COR-L47 (cell line): ENCODE measurements at regions not wholly inside any gene's neighbourhood (a gene's known extent, or its start where the extent isn't known, plus 50 kb on each side); places are given as distances from the start of the nearest gene placed in this dataset.
"Not testable (repeated sequence)": the region's sequence is repeated elsewhere in the genome, so short reads cannot be mapped to it uniquely, and the experiment has no call there.

Source experiments
- DNase-seq: peaks from one replicate; lab custom pipeline; 2025; lab: John Stamatoyannopoulos, UW

DNA sequence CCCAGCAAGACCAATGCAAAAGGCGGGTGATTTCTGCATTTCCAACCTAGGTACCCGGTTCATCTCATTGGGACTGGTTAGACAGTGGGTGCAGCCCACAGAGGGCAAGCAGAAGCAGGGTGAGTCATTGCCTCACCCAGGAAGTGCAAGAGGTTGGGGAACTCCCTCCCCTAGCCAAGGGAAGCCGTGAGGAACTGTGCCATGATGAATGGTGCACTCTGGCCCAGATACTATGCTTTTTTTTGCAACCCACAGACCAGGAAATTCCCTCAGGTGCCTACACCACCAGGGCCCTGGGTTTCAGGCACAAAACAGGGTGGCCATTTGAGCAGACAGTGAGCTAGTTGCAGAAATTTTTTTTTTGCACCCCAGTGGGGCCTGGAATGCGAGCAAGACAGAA is 662.6 kb upstream of the ACVR2A start:
- DNase-seq = no peak

DNA sequence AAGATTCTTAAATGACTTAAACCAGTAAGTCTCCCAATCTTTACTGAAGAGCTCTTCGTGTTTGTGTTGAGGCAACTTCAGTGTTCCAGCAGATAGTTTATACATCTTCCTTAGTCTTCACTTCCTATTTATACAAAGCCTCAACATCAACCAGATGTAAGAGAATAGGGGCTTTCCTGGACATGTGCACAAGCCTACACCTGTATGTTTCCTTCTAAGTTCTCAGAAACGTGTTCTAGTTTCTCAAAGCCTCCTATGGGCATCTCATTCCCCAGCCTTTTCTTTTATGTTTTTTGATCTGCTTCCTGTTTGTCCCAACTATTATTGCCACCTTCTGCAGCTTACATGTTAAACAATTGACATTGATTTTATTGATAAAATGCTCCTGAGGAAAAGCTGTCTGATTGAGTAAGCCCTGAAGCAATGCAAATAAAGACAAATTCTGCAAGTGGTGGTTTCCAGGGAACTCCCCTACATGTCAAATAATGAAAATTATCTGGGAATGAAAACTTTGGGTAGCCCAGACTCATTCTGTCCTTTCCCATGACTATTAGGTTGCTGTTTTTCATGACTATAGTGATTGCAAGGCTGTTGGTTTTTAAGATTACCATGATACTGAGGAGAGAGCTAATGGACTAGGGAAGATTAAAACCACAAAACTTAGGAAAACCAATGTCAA is 663.3 kb upstream of the ACVR2A start:
- no peak for DNase-seq

DNA sequence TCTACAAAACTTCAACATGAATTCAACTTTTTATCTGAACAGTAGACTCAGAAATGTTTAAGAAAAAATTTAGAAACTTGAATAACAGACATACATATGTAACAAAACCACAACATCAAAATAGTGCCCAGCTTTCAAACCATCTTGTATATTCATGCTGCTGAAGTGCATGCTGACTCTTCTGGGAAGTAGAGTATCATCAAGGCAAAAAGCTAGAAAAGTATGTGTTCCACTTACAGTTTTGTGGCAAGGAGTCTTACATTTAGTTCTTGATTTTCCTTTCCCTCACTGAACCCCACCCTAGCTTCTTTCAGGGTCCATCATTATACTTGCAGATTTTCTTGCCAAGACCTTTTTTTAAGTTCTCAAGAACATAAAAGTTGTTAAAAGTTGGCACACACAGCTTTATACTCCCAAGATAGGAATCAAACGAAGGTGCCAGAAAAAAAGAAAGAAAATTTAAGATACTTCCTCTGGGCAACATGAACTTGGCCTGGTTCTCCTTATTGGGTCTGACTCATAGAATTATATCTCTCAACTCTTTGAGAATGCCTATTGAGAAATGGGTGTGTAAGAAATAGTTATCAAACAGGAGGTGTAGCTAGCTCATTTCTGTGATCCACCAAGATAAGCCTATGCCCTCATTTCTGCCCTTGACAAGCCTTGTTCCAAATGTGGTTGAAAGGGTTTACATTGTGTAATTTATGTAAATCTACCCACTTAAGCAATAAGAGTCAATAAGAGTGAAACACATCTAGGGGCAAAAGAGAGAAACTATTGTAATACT is 667.6 kb upstream of the ACVR2A start:
- no peak for DNase-seq

DNA sequence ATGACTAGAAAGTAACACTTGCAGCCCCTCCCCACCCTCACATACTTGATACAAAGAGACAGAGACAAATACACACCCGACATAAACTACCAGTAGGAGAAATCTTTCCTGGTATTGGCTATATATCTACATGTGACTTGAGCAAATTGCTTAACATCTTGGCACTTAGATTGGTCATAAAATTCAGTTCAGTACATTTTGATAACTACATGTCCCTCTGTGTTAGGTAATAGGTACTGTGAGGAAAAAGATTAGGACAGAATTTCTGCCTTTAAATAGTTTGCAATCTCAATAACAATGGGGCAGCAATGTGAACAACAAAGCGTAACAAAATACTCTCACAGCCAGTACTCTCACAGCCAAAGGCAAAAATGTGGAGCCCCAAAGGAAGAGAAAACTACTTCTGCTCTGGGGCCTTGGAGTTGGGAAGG is 670.0 kb upstream of the ACVR2A start:
- no peak for DNase-seq

DNA sequence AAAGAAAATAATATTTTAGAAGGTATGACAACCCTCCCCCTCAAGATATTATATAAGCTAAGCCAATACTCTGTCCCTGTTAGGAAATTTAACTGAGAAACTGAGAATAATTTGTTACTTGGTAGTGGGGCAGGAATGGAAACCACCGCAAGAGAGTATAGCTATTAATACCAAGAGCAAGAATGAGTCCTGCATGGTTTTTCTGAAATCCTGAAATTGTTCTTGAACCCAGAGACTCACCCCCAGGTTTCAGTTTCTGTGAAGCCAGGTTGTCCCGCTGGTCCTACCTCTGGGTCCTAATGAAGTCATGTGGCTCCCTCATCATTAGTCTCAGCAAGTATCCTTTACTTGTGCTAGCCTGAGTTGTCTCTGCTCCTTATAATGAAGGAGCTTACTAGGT is 671.0 kb upstream of the ACVR2A start:
- DNase-seq = no peak

DNA sequence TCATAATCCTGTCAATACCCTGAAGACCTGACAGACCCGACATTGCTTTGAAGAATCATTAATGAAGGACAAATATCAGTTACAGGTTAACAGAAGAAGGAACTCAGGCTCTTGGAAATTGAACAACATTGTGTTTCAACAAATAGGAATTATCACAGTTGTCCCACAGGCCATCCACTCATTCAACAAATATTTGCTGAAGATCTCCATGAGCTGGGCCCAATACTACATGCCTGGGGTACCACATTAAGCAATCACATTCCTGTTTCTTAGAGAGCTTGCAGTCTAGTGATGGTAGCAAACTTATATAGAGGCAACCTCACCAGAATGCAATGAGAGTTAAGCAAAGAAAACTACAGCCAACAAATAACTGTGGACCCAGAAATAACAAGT is 671.6 kb upstream of the ACVR2A start:
- DNase-seq = no peak

DNA sequence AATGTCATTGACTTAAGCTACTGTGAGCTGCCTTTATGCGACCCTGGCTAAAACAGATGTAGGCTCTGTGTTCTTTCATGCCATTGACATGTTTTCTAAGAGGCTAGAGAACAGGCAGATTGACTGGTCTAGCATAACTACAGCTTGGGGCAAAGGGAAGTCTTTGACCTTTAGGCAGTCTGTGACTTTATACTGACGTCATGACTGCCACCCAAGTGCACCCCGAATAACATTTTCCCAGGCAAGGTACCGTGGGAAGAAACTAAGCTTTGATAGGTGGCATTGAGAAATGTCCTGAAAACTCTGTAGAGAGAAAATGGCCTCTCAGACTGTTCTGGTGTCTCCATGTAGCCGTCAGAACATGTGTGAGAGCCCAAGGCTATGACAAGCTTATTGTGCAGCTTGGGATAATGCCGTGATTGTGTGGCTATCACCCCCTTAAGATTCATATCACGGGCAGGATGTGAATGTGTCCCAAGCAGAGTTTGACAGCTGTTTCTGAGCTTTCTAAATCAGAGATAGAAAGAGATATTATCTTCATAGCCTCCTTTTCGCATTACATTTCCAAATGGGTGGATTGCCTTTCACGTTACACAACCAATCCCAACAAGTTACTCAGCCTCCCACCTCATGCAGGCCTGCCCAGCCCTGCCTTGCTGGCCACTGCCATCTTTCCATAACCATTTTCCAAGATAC is 672.2 kb upstream of the ACVR2A start:
- no peak for DNase-seq

DNA sequence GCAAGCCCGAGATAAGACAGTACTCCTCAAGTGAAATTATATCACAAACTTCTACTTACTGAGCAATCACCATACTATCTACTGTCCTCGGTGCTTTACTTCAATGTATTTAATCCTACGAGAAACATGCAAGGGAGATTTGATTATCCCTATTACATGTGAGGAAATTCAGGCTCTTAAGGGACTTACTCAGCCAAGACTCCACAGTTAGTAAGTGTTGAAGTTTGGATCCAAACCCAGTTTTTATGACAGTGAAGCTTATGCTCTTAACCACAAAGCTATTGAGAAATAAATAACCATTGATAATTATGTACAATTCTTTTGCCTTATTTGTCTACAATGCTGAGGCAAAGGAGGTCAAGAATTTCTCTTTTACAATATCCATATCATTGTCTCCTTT is 672.9 kb upstream of the ACVR2A start:
- DNase-seq = no peak

DNA sequence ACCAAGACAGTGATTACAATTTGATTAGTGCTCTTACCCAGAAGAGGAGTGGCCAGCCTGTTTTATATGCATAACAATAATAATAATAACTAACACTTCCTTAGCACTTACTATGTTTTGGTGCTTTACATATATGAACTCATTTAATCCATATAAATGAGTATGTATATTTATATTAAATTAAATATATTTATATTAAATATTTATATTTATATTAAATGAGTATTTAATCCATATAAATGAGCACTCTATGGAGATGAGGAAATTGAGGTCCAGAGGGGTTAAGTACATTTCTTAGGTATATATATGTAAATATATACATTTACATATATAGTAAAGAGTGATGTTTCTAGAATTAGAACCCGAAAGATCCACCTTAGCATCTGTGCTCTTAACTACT is 673.9 kb upstream of the ACVR2A start:
- no peak for DNase-seq

DNA sequence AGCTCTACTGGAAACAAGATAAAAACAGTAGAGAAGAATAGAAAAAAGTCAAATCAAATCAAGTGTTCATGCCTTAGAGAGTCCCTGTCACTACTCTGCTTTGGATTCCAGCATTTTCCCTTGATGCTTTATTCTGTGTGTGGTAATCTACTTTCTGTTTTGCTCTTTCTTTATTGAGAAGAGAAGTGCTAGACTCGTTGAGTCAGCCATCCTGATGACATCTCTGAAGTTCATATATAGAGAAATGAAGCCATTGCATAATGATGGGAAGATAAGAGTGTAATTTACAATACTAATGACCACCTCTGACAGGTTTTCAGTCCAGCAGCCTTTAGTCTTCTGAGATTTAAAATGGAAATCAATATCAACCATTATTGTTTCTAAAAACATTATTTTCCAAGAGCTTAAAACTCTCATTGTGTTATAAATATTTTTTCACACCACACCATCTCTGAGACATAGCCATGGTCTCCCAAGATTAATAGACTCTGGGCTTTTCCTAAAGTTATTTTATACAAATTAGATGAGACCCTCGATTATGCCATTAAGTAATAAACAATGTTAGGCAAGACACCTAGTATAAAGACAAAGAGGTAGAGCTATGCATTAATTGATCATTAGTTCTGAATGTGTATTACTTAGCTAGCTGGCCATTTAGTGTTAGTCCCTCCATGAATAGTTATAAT is 679.0 kb upstream of the ACVR2A start:
- DNase-seq = no peak

DNA sequence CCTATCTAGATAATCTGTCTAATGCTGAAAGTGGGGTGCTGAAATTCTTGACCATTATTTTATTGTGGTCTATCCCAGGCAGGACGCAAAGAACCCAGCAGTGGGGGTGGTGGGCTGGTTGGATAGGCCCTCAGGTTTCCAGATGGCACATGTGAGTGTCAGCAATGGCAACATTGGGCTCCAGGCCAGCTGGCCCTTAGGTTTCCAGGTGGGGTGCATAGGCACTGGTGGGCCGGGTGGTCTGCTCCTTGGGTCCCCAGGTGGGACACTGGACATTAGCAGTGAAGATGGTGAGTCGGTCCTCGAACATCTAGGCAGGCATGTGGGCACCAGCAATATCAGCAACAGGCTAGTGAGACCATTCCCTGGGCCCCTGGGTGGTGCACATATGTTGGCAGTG is 680.3 kb upstream of the ACVR2A start:
- no peak for DNase-seq

DNA sequence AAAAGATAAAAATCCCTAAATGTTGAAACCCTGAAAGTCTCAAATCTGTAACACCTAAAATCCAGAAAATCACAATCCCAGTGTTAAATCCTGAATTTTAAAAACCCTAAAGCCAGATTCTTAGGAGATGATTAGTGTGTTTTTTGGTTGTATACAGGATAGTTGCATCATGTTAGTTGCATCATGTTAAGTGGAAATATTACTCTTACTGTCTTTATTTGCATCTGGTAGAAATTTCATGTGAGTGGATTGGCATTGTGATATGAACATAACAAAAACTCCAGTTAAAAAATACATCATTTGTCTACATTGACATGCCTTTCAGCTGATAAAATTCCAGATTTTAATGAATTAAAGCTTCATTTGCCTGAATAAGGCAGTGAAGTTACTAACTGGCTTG is 683.1 kb upstream of the ACVR2A start:
- DNase-seq = no peak

DNA sequence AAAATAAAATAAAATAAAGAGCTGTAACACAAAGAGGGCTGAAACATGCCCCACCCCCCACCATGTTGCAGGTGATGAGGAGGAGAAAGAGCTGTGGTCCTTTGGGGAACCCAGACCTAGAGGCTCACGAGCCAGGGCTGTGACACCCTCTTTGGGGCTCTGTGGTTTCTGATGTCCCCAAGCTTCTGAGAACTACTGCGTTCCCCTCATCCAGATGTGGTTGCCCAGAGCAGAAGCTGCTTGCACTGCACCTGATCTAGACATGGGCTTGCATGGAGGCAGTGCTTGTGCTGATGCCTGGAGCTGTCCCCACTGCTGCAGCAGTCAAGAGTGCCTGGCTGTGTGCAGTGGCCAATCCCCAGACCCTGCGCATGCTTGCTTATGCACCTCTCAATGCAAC is 687.9 kb upstream of the ACVR2A start:
- no peak for DNase-seq

DNA sequence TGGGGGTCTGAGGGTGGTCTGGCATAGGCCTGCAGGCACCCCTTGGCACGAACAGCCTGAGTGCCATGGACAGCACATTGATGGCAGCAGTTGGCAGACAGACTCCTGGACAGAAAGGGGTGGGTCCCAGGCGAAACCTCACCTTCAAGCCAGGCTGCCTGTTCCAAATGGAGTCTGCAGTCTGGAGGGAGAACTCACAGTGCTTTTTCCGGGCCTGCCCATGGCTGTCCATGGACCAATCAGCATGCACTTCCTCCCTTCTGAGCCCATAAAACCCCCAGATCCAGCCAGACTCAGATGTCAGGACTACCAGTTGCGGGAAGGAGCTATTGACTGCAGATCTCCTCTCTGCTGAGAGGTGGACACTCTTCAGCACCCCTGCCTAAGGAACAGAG is 694.6 kb upstream of the ACVR2A start:
- DNase-seq = no peak

DNA sequence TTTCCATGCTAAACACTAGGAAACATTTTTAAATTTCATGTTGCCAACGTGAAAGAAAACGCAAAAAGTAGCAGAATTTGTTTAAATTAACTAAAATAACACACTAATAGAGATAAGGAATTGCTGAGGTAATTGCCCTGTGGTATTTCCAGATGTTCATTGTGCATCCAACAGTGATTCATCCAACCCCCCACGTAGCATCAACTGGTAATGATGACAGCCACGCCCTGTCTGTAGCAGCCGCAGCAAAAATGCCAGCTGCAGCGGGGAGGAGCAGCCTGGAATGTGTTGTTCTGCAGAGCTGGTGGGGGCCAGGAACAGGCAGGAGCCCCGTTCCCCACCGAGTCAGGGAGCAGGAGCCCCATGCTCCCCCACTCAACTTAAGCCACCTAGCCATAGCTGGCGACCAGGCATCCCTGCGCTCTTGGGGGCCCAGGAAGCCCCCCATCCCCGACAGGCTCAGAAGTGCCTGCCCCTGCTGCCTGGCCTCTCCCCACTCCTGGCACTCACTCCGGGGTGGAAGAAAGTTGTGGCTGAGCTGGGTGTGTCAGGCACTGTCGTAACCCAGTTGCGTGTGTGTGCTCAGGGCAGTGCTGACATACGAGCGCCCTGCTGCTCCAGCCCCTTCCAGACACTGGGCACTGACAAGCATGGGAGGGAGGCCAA is 695.1 kb upstream of the ACVR2A start:
- no peak for DNase-seq

DNA sequence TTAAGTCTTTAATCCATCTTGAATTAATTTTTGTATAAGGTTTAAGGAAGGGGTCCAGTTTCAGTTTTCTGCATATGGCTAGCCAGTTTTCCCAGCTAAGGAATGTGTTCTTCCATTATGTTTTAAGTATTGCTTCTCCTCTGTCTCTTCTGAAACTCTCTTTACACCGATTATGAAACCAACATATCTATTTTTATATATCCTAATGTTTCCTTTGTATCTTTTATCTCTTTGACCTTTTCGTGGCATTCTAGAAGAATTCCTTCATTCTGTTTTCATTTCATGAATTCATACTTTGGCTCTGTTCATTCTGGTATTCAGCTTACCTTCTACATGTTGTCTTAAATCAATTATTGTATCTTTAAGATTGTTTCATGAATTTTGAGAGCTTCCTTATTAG is 697.0 kb upstream of the ACVR2A start:
- no peak for DNase-seq

DNA sequence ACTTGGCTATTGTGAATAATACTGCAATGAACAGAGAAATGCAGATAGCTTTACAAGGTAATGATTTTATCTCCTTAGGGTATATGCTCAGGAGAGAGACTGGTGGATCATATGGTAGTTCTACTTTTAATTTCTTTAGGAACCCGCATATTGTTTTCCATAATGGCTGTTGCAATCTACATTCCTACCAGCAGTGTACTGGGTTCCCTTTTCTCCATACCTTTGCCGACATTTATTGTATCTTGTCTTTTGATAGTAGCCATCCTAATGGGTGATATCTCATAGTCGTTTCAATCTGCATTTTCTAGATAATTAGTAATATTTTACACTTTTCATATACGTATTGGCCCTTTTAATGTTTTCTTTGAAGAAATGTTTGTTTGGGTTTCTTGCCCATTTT is 702.9 kb upstream of the ACVR2A start:
- DNase-seq = no peak

DNA sequence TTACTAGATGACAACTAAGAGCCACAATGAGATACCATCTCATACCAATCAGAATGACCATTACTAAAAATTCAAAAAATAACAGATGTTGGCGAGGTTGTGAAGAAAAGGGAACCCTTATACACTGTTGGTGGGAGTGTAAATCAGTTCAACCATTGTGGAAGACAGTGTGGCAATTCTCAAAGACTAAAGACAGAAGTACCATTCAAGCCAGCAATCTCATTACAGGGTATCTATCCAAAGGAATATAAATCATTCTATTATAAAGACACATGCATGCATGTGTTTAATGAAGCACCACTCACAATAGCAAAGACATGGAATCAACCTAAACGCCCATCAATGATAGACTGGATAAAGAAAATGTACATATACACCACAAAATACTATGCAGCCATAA is 705.1 kb upstream of the ACVR2A start:
- DNase-seq = not testable (repeated sequence)

DNA sequence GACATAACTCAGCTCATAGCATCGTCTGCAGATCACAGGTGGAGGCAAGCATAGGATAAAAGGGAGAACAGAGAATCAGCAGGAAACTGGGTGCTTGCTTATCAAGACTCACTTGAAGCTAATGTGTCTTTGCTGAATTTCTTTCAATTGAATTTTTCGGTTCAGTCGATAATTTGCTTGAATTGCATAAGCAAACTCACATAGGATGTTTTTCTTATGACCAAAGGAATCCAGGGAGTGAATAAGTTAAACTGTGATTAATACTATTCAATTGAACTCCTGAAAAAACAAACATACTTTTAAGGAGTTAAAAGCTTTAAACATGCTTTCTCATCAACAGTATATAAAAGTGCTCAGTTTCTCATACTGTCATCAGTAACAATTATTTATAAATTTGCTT is 707.1 kb upstream of the ACVR2A start:
- no peak for DNase-seq

DNA sequence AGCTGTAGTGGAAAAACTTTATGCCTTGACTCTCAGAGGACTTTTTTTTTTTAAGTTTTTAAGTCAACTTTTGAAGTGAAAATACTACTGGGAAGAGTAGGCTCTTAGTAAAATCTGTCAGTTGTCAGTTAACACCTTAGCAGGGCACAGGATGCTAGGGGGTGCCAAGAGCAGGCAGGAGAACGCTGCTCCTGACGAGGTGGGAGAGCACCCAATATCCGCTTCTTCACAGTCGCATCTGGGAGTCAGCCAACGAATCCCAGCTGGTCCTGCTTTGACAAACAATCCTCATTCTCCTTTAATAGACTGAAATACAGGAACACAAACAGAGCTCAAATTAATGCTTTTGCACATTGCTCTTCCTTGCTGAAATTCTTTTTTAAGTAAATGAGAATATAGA is 709.5 kb upstream of the ACVR2A start:
- DNase-seq = peak; percentile 83

DNA sequence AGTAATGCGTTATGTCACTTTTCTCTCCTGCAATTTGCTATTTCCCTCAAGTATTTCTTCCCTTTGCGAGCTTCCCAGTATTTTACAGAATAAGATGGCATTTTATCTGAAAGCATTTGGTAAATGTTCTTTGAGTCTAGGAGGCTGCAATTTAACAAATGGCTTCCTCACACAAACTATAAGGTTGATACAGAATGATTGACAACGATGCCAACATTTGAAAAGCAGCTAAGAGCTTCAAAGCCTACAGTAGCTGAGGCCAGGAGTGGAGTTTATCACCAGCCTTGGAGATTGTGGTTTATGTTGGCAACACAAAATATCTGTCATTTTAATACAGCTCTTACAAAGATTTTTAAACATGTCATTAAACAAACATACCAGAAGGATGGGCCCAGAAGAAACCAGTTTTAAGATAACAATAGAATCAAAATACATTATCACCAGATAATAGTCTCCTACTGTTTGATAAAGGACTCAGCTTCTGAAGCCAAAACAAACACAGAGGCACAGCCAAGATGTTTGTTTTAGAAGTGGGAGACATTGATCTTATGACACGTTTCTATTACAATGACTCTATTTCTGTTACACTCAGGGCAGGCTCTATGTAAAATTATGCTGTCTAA is 711.4 kb upstream of the ACVR2A start:
- peak; percentile 79 for DNase-seq

DNA sequence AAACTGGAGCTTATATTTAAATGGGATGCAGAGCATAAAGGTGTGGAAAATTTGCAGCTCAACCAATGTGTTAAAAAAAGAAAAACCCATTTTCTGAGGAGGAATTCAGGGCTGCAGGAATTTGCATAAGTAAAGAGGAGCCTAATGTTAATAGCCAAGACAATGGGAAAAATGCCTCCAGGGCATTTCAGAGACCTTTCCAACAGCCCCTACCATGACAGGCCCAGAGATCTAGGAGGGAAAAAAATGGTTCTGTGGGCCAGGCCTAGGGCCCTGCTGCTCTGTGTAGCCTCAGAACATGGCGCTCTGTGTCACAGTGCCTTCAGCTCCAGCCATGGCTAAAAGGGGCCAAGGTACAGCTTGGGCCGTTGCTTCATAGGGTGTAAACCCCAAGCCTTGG is 719.7 kb upstream of the ACVR2A start:
- DNase-seq = no peak
